Stimulated activated CD4-positive, alpha-beta T cell treated with anti-CD3 and anti-CD28 coated beads, TNF-alpha, amount 100 ng/mL, for 1 hour (primary cell): ENCODE measurements at regions not wholly inside any gene's neighbourhood (a gene's known extent, or its start where the extent isn't known, plus 50 kb on each side); places are given as distances from the start of the nearest gene placed in this dataset.

Experiments used
- DNase-seq, 3 donors: peaks; one replicate each; pipeline ENCODE4 v3.0.0-alpha.2; 2020; ENCODE audit warnings: low read depth in 3 of 3, low spot score in 1 of 3

DNA sequence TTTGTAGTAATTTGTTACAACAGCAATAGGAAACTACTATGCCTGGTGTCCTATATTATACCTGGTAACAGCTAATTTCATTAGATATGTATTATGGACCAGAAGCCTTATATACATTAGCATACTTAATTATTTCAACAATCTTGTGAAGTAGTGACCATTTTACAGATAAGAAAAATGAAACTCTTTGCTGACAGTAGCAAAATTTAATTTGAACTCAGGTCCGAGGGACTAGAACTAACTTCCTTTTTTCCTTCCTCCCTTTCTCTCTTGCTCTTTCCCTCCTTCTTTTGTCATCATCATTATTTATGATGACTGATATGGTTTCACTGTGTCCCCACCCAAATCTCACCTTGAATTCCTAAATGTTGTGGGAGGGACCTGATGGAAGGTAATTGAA, 482.0 kb downstream of the SNAPC1 start:
- no peak for DNase-seq

DNA sequence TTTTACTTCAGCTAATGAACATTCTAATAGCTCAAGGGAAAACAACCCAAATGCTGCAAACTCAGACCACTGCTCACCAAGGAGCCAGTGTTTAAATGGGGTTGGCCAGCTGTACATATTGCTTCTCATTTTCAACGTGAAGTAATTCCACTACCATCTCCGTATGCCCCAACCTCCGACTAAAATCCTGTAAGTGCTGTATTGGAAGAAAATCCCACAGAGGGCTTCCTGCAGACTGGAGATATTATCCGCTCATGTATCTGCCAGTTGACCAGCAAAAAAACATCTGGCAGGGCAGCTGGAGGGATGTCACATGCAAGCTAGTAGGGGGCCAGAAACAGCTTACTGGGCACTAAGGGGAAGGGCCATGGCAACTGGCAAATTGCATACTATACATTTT, 485.0 kb downstream of the SNAPC1 start:
- DNase-seq = no peak

DNA sequence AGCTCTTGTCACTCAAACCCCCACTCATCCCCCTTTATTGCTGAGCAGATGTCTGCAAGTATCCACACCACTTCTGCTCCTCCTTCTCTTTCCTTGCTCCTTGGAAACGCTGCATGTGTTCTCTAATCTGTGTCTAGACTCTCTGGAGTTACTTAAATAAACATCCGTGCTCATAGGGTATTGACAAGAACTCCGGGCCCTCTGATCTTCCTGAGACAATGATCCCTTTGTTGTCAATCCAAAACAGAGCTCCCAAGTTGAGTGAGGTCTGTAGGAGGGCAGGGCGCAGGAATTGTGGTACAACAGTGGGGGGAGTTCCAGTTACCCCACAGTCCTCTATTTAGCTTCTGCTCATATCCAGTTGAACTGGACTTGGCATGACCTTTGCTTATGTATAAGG, 489.0 kb downstream of the SNAPC1 start:
- no peak for DNase-seq

DNA sequence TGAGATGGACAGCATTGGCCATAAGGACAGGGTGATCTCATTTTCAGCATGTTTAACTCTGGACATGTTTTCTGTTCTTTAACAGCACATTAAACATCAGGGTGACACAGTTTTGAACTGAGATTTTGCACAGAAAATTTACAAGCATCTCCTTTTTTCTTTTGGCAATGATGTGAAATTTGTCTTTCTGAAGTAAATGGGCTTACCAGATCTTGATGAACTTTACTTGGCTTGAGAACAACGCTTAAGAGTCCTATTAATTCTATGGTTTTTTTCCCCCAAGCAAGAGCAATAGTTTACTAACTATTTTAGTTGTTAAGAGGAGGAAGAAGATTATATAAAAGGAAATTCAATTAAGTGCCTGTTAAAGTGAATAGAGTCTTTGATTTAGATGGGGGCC, 491.0 kb downstream of the SNAPC1 start:
- DNase-seq = no peak

DNA sequence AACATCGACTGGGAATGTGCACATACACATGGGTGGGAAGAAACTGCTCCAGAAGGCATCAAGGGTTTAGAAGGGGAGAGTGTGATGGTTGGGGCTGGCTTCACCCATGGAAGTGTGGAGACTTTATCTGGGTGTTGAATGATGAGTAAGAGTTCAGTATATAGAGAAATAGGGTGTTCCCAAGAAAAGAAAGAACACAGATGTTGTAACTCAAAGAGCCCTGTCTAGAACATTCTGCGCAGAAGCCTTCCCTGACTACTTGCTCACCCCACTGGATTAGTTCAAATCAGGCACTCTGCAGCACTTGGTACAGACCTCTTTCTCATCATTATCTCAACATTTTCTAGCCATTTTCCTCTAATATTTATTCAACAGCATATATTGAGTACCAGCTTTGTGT, 491.7 kb downstream of the SNAPC1 start:
- DNase-seq = no peak

DNA sequence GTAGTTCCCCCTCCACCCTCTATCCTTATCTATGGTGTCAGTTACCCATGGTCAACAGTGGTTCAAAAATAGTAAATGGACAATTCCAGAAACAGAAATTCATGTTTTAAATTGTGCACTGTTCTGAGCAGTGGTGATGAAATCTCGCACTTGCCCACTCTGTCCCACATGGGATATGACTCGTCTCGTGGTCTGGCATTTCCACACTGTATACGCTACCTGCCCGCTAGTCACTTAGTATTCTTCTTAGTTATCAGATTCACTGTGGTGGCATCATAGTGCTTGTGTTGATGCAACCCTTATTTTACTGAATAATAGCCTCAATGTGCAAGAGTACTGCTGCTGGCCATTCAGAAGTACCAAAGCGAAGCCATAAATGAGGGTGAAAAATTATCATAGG, 507.0 kb downstream of the SNAPC1 start:
- no peak for DNase-seq

DNA sequence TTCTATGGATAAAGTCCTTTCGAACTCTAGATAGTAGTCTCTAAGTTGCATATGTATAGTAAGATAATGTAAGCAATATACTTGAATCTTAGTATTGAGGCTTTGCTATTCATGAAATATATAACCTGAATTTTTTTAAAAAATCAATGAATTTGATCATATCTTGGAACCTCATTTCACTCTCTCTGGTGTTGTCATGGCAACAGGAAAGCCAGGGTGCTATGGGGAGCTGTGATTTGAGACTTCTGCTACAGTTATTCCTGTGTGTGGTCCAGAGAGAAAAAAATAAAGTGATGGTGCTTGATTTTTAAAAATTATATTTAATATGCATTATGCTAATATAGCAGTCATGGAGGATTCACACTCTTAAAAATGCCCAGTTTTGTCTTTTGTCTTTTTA, 508.0 kb downstream of the SNAPC1 start:
- no peak for DNase-seq

DNA sequence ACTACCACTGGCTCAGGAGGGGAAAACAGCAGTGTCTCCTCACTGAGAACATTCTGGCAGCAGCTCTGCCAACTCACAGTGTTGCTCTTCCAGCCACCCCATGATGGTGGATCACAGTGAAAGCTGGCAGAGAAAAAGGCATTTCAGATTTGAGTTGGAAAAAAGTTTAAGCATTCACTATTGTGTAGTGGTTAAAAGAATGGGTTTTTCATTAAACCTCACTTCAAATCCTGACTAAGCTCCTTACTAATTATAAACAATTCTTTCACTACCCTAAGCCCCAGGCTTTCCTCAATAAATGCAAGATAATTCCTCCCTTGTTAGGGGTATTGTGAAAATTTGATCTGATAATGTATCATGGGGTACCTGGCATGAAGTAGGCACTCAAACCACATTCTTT, 518.1 kb downstream of the SNAPC1 start:
- no peak for DNase-seq

DNA sequence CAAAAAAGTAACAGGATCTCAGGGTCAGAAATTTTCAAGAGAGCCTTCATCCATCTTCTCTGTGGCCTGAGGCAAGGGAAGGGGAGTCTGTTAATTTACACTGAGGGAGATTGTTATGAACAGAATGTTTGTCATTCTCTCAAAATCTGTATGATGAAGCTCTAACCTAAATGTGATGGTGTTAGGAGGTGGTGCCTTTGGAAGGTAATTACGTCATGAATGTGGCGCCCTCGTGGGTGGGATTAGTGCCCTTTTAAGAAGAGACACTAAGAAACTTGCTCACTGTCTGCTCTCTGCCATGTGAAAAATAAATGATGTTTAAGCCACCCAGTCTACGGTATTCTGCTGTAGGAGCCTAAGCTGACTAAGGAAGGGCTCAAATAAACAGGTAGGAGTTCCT, 521.6 kb downstream of the SNAPC1 start:
- DNase-seq = no peak

DNA sequence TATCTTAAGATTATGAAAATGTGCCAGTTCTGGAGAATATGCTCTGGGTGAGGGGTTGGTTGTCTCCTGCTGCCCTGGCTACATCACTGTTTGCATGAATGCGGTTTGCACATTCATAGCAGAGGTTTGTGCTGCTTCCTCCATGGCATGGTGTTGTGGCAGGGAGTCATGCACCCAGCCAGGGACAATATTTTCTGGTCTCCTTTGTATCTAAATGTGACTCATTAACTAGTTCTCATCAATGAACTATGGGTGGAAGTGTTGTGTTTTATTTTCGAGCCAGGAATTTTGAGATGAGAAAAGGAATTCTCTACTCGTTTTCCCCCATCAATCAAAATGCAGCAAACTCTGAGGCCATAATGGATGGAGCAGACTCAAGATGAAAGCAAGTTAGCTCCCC, 527.3 kb downstream of the SNAPC1 start:
- DNase-seq = no peak

DNA sequence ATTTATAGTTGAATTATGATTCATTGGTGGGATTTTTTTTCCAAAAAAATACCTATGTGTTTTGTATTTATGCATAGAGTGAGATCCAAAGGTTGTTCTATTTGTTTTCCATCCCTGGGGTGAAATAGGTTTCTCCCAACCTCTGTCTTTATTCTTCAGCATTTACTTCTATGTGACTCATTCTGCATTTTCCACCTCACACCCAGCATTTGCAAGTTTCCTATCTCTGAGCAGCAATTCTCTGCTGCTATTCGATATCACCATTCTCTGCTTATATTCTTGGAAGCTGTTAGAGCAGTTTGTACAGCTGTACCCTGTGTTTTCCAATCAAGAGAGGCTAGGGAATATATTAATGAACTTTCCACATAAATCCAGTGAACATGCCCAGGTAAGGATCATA, 538.9 kb downstream of the SNAPC1 start:
- no peak for DNase-seq

DNA sequence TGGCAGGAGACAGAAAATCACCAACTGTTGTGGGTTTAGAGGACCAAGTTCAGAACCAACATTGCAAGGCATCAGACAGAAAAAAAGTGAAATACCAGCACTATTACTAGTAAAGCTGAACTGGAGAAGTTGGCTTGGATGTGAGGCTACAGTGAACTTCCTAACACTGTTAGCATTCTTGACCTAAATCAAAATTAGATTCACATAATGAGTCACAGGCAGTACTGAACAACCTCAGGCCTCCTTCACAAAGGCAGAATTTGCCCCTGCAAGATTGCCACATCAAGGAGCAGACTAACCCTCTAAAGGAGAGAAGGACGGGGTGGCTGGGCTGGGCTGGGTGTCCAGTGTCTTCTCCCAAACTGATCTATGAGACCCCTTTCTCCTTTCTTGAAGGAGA, 539.7 kb downstream of the SNAPC1 start:
- DNase-seq = no peak

DNA sequence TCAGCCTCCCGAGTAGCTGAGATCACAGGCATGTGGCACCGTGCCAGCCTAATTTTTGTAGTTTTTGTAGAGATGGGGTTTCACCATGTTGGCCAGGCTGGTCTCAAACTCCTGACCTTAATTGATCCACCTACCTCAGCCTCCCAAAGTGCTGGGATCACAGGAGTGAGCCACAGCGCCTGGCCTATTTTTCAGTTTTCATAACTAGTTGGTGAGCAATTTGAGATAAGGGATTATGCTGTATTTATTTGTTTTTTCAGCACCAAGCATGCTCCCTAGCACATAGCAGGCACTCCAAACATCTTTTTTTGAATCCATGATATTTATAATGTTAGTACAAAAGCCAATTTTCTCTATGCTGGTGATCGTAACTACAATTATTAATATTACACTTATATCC, 541.2 kb downstream of the SNAPC1 start:
- no peak for DNase-seq

DNA sequence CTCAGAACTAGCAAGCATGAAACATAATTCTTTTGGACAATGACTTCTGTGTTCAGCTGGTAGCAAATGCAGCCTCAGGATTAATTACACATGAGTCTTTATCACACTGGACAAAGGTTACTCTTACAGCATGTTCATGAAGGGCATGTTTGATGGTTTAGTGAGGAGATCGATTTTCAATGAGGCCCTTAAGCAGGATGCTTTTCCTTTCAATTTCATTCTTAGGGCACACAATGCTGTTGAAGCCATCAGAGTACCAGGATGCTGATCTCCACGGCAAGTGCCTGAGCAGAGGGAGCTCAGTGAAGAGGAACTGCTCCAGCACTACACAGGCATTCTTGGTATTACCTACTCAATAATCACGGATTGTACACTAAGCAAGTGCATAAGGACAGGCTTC, 542.0 kb downstream of the SNAPC1 start:
- DNase-seq = no peak

DNA sequence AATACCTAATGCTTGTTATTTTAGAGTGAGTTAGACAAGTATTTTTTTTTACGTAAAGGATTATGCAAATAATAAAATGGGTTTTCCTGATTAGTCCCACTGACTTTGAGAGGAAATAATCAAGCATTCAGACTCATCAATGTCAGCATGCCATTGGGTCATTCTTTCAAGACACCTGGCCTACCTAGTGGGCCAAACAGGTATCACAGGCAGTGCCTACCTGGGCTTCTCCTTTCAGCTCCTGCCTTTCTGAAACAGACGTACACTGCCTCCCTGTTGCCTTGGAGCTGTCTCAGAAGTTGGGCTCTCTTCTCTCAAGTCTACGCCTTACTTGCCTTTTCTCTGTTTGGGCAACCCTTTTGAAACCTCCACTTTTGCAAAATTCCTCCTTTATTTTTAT, 545.6 kb downstream of the SNAPC1 start:
- no peak for DNase-seq

DNA sequence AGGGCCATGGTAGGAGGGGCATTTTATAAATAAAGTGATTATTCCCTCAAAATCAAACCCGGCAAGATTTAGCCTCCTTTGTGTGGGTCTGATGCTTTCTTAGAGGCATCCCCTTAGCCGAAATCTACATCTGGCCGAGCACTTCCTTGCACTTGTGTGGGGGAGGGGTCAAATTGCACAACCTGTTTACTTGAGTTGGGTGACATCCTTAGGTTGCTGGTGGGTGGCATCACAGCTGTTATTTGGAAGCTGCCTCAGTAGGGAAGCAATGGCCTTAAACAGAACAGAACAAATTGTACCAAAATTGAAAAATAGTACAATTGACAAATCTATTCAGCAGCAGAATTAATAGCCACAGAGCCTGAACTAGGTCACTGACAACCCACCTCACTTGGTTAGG, 546.1 kb downstream of the SNAPC1 start:
- DNase-seq = no peak

DNA sequence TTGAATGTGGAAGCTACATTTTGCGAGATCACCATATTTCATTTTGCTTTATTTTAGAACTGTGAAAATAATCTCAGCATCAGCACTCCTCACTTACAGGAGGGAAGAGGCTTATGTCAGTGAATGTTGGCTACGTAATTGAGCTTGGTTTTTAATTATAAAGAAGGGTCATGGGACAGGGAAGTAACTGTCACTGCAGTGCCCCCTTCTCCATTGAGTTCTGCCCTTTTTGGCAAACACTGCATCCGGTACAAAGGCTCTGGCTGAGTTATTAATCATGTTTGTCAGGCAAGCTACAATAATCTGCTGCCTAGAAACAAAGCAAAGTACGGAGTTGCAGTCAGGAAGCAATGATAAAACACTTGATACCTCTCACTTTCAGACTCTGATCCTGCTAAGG, 546.7 kb downstream of the SNAPC1 start:
- no peak for DNase-seq

DNA sequence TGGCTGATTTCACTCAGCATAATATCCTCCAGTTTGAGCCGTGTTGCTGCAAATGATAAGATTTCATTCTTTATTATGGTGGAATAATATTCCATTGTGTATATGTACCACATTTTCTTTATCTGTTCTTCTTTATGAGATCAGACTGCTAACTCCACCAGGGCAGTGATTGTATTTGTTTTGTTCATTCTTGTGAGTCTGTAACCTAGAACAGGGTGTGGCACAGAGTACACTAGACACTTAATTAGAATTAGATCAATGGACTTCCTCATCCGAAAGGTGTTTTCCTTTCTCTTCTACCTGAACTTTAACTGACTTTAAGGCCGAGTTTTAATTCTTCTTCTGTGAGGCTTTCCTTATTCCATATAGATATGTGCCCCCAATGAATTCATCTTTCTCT, 551.0 kb downstream of the SNAPC1 start:
- no peak for DNase-seq

DNA sequence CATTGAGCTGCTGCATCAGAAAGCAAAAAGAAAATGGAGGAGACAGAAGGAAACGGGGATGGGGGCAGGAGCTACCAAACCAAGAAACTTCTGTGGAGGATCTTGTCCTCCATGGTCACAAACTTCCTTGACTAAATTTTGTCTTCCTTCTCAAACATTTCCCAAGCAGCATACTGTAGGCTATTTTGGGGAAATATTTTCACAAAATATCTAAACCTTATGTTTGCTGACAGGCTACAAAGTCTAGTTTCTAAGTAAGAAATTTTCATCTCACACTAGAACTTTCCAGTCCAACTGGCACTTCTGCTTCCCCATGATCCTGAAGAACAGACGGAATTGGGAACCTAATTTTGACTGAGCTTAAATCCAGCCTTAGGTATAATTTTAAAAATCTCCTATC, 552.0 kb downstream of the SNAPC1 start:
- DNase-seq = no peak

DNA sequence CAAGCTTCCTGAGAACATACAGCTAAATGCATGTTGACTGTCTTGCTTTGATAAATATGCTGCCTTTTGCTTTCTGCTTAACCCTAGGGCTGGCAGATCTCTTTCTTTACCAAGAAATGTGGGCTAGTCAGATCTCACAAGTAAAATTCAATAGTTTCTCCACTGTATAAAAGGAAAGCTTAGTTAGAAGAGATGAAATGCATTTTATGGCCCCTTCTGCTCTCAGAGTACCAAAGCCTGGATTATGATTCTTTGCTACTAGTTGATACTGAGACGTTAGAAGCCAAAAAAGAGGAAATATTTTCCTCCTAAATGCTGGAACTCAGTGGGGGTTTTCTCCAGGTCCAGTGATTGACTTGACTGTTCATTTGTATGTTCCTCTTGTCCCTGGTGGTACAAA, 552.7 kb downstream of the SNAPC1 start:
- DNase-seq = no peak

DNA sequence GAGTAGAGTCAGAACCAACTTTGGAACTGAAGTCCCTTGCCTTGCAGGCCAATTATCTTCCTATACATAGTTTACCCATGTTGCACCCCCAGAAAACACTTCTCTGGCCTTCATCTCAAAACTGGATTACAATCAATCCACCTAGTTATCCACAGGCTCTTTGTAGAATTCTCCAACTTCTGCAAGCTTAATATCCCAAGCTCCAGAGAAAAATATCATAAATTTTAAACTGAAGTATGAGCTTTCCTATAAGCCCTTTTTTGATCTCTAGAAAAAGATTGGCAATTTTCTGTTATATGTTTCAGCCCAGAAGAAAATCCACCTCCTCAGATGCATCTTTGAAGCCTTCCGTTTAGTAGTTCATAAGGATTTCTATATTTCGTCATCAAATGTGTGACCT, 553.4 kb downstream of the SNAPC1 start:
- no peak for DNase-seq

DNA sequence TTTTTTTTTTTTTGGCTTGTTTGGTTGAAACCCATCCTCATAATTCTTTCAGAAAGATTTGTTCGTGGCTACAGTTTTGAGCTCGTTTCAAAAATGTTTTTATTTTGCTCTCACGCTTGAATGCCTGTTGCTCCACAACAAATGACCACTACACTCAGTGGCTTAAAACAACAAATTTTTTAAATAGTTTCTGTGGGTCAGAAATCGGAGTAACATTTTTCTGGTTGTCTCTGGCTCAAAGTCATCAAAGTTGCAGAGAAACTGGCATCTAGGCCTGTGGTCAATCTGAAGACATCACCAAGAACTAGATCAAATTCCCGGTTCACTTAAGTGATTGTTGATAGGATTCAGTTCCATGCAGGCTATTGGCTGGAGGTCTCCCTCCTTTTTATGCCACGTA, 560.0 kb downstream of the SNAPC1 start:
- no peak for DNase-seq

DNA sequence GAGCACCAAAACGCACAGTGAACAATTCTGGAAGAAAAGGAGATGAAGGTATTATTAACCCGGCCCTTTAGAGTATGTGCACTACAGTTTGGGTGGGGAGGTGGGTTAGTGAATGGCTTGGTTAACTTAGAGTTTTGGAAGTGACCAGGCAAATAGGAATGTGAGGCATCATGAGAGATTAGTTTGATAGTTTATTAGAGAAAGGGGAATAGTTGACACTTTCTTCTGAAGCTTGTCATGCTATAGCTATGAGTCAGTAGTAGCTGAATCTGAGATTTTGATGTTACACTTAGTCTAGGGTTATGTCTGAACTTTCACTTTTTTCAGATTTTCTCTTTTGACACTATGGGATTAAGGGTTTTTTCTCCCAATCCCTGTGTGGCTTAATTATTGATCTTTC, 567.2 kb downstream of the SNAPC1 start:
- no peak for DNase-seq

DNA sequence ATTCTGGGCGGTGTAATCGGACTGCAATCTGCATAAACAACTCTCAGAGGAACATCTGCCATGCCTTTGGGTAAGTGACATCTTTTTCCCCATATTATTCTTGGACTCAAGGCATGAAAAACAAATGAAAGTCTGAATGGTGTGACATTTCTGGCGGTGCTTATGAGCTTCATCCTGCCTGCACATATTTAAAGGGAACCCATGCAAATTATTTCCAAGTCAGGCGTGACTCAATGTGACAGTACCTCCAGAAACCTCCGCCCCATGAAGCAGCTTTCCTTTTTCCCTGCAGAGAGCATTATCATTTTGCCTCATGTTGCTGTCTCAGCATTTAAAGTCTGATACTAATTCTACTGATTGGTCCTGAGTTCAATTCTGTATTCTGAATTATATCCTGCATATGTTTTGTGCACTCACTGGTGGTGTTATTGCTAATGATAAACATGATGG, 585.4 kb downstream of the SNAPC1 start:
- no peak for DNase-seq
